ENCODE measurements at regions not wholly inside any gene's neighbourhood (a gene's known extent, or its start where the extent isn't known, plus 50 kb on each side); places are given as distances from the start of the nearest gene placed in this dataset.

- ChIA-PET POLR2A (no interaction called here), CTCF (no interaction called here)
- DNase-seq (ENCODE audit: low read depth, low spot score), result no peak
- TF ChIP-seq CTCF (IDR thresholded peaks at IDR 0.05; ENCODE audit: insufficient read depth, low read length, missing control alignments), result no peak
- H3K4me3 ChIP-seq (ENCODE audit: low read depth, low read length), result no peak overlapping the region
Observed at GRCh38 chr11:92302770-92303169, 78.2 kb downstream of the FAT3 start.

GRCh38 chr11:92304271-92304670 lies 79.7 kb downstream of the FAT3 start:
- DNase-seq (ENCODE audit: low read depth, low spot score), result no peak
- POLR2A ChIA-PET, result no interaction called here
- no peak for TF ChIP-seq CTCF (IDR thresholded peaks at IDR 0.05; ENCODE audit: insufficient read depth, low read length, missing control alignments)
- CTCF ChIA-PET, result no interaction called here
- no peak overlapping the region for H3K4me3 ChIP-seq (ENCODE audit: low read depth, low read length)

- ChIA-PET POLR2A (no interaction called here), CTCF (no interaction called here)
- no peak overlapping the region for H3K4me3 ChIP-seq (ENCODE audit: low read depth, low read length)
- TF ChIP-seq CTCF (IDR thresholded peaks at IDR 0.05; ENCODE audit: insufficient read depth, low read length, missing control alignments), result no peak
- DNase-seq (ENCODE audit: low read depth, low spot score), result no peak
Observed at GRCh38 chr11:92306966-92307510, 82.4 kb downstream of the FAT3 start.

- H3K4me3 ChIP-seq (ENCODE audit: low read depth, low read length), result no peak overlapping the region
- TF ChIP-seq CTCF (IDR thresholded peaks at IDR 0.05; ENCODE audit: insufficient read depth, low read length, missing control alignments), result no peak
- ChIA-PET CTCF (no interaction called here), POLR2A (no interaction called here)
- DNase-seq (ENCODE audit: low read depth, low spot score), result no peak
Observed at GRCh38 chr11:92308366-92308765, 83.7 kb downstream of the FAT3 start.

GRCh38 chr11:92311616-92312449 lies 87.2 kb downstream of the FAT3 start:
- ChIA-PET POLR2A (no interaction called here), CTCF (no interaction called here)
- no peak for TF ChIP-seq CTCF (IDR thresholded peaks at IDR 0.05; ENCODE audit: insufficient read depth, low read length, missing control alignments)
- H3K4me3 ChIP-seq (ENCODE audit: low read depth, low read length), result no peak overlapping the region
- DNase-seq (ENCODE audit: low read depth, low spot score), result no peak

- no peak overlapping the region for H3K4me3 ChIP-seq (ENCODE audit: low read depth, low read length)
- CTCF ChIA-PET, result no interaction called here
Observed at GRCh38 chr11:92313784-92314183, 89.2 kb downstream of the FAT3 start.

More at GRCh38 chr11:92313784-92314183, 89.2 kb downstream of the FAT3 start:
- no peak for TF ChIP-seq CTCF (IDR thresholded peaks at IDR 0.05; ENCODE audit: insufficient read depth, low read length, missing control alignments)
- POLR2A ChIA-PET, result no interaction called here
- DNase-seq (ENCODE audit: low read depth, low spot score), result no peak

All from AG04449 (cell line).